ENCODE measurements at regions not wholly inside any gene's neighbourhood (a gene's known extent, or its start where the extent isn't known, plus 50 kb on each side); places are given as distances from the start of the nearest gene placed in this dataset.

DNA sequence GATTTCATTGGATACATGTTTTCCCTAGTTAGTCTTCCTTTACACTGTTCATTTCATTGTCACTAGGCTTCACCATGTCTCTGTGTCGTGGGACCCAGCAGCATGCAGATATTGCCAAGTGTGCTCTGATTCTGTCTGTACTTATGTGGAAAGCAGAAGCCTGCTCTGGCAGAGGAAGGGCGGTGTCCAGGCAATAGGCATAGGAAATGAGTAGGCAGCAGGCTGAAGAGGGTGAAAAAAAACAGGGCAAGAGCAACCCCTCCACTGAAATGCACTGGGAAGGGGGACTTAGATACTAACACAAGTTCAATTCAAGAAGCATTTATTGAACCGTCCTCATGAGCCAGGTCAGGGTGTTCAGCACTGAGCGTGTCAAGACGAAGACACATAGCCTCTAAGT, 85.2 kb upstream of the VAV3 start:
- DNase-seq: no peak

DNA sequence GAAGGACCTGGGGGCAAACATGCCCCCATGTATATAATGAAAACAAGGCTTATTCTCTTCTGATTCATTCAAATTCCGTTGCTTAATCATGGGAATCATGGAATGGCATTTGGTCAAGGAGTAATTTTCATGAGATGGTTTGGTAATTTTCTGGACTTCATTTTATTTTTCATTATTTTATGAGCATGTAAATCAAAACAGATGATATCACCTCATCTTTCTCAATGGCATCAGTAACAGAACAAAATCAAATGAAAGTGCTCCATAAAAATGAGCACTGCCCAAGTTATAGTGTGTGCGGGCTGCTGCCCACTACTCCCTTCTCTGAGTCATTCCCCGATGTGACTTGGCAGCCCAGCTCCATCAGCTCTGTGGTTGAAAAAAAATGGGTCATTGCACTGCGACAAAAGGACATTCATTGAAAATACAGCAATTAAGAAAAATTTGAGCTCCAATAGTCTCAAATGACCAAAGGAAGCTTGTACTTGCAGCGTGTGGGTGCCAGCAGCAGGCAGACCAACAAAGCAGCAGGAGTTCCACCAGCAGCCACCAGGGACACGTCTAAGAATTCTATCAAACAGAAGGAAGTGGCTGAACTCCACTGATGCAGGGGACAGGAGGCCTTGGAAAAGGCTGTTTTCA, 84.3 kb upstream of the VAV3 start:
- DNase-seq: no peak

DNA sequence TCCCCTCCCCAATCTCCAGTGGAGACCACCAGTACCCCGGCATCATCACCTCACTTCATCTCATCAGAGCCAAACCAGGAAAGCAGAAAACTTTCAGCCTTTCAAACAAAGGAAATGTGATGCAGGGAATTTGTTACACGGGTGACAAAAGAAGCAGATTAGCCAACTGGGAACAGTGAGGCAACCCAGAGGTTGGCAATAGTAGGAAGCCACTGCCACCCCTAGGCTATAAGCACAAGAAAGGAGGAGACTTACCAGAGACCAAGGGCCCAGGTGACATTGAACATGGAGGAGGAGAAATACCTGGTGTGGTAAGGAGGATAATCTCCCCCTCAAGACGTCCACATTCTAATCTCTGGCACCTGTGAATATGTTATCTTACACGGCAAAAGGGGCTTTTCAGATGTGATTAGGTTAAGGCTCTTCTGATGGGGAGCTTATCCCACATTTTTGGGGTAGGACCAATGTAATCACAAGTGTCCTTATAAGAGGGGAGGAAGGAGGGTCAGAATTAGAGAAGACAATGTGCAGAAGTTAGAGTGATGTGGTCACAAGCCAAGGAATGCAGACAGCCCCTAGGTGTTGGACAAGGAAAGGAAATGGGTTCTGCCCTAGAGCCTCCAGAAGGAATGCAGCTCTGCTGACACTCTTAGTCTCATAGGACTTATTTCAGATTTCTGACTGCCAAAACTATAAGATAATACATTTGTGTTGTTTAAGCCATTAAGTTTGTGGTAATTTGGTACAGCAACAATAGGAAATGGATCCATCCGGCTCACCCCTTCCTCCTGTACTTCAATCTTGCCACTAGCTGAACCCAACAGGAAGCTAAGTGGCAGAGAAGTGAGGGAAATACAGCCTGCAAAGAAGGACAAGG, 83.6 kb upstream of the VAV3 start:
- DNase-seq: no peak

DNA sequence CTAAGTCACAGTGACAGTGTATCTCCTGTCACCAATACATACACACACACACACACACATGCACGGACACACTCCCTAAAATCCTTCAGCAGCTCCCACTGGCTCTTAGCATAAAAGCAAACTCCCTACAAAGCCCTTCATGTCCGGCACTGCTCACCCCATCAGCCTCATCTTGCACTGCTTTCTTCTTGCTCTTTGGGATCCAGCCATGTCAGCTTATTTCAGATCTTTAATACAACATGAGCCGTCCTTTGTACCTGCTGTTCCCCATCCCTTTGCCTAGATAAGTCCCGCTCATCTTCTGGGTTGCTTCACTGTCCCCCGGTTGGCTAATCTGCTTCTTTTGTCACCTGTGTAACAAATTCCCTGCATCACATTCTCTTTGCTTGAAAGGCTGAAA, 82.1 kb upstream of the VAV3 start:
- no peak for DNase-seq

DNA sequence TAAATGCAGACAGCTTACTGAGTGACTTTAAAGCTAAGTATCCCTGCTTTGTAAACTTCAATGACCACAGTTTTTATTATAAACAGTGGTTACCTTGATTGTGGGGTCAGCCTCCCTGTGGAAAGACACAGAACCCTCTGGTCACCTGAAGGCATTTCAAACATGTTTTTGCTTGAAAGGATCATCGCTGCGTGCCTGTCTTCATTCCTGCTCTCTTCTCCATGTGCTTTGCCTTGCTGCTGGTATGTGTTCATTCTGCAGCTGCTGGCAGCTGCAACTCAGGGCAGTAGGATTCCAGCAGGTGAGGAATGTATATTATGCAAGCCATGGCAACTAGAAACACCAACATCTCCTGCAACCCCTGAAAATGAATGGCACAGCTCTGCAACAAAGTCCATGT, 81.0 kb upstream of the VAV3 start:
- DNase-seq: no peak

DNA sequence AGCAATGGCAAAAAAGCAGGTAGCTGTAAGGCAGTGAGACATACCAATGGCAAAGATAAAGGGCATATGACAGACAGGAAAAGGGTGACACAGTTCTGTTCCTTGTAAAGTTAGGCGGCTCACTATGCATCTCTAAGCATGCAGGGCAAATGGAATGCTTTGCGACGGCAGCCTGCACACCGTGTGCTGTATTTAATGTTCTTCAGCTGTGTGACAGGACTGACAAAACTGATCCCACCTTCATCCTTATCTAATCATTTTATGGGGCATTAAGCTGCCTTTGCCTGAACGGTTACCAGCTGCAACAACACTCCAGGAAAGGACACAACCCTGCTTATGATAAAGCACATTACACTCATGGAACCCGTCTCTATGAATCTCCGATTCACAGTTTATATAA, 80.5 kb upstream of the VAV3 start:
- no peak for DNase-seq

DNA sequence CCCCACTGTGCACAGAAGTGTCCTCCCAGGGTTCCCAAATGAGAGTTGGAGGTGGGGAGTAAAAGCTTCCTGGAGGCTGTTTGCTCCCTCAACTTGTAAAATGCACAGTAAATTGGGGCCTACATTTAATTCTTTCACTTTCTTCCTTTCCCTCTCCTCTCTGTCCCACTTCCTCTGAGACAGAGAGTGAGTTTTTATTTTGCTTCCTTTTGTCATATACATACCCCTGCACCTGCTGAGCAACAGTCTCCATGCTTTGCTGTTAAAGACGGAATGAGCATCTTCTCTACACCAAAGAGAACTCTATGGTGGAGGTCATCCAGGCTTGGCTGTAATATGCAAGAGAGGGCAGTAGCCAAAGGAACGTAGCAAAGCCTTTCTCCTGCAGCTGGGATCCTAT, 79.3 kb upstream of the VAV3 start:
- DNase-seq: no peak

DNA sequence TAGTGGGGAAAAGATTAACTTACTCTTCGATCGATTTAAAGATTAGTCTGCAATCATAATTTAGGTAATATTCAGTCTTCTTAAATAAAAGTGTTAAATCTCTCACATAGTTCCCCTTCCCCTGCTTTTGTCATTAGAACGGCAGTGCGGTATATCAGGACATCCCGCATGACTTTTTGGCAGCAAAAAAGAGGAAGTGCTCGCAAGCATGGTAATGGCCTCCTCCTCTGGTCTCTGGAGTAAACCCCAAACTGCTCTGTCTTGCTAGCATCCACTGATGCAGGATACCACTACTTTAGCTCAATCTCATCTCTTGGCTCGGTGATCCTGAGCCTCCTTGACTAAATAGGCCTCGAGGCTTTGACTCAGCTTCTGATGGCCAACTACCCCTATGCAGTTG, 78.7 kb upstream of the VAV3 start:
- DNase-seq: no peak

DNA sequence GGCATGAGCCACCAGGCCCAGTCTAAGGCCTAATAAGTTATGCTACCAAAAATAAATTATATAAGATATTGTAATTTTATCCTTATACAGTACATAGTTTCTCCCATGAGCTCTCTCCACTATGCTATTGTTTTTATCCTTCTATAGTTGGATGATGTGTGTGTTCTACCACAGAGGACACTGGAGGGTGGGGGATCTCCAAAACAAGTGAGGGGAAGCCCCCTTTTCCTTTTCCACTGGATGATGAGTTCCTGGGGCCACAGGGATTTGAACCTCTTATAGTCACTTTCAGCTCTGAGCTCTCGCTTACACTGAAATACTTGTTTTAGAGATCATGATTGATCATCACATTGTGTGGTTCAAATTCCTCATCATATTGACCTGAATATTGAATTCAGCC, 77.6 kb upstream of the VAV3 start:
- no peak for DNase-seq

DNA sequence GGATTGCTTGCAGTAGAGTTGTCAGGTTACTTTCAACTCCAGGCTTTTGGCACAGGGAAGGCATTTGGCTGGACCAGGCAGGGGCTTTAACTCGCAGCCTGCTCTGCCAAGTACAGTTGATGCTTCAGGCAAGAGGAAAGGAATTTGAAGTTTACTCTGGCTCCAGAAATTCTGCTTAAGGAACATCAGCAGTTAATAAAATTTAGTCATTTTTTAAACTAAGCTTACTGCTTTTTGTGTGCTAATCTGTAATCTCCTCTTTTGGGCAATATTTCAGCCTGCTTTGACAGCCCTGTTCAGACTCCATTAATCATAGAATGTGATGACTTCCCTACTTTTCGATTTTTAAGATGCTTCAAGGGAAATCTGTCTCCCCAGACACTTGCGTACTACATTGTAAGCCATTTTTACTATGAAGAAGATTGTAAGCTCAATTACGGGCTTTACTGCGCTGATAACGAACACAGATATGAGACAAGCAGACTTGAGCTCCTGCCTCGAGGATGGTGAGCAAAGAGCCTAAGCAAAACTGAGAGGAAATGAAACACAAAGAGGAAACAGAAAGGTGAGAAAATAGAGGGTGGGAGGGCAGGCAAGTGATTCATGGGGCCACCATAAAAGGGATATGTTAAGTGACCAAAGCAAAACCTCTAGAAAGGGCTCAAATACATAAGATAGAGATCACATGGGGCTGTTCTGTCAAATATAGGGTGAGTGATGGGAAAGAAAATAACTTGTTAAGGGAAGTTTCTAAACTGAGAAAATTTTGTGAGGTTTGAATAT, 76.6 kb upstream of the VAV3 start:
- no peak for DNase-seq

DNA sequence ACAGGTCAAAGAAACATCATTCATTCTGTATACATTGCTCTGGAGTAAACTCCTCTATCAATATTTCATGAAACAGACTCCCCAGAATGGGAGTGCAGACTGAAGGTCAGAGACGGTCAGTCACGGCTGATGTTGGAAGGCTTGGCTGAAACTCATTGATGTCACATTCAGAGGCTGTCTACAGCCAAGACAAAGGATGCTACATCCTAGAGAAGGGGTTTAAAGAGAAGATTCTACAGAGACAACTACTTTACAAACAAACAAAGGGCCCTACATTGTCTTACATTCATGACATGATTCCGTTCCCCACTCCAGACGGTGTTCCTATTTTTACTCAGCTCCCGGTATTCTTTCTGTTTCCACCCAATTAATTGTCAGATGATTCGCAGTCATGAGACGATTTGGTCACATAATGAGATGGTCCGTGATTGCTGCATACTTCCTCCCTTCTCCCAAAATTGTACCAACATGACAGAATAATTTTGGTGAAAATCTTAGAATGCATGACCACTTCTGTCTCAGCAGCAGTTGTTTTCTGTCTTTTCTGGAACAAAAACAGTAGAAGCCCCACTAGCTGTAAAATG, 73.8 kb upstream of the VAV3 start:
- DNase-seq: no peak

DNA sequence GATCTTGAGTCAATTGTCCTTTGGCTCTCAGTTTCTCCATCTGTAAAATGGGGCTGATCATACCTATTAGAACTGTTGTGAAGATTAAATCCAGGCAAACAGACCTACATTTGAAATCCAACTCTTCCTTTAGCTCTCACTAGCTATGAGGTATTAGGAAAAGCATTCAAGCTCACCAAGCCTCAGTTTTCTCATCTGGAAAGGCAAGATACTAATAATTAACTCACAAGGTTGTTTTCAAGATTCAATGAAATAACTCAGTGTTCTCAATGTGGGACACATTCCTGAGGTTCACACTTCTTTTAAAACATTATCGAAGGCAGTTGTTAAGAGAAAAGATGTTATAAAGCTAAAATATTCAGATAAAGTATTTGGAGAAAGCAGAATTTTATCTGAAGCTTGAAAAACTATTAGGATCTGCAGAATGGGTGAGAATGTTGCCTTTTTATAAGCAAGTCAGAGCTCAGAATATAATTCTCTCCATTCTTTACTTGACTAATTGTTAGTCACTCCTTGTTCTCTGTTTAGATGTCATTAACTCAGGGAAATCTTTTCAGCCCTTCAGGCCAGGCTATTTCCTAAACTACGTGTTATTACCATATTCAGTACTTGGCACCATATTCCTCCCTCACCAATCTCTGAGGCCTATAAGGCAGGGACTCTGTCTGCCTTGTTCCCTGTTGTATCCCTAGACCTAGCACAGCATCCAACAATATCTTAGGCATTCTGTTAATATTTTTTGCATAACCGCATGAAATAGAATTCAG, 72.0 kb upstream of the VAV3 start:
- no peak for DNase-seq

DNA sequence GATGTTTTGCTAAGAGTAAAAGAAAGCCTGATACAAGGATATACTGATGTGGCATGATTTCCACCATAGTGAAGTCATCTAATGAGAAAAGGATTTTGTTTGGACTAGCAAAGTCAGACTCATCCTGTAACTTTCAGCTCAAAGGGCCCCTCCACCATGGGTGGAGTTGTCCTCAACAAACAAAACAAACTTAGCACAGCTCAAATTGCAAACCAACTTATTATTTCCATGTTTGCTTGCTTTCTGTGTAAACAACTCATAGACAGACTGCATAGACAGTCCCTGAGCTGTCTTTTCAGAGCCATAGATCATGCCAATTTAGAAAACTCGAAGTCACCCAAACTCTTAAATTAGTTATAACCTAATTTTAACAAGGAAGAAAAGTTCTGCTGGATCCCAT, 69.4 kb upstream of the VAV3 start:
- no peak for DNase-seq

DNA sequence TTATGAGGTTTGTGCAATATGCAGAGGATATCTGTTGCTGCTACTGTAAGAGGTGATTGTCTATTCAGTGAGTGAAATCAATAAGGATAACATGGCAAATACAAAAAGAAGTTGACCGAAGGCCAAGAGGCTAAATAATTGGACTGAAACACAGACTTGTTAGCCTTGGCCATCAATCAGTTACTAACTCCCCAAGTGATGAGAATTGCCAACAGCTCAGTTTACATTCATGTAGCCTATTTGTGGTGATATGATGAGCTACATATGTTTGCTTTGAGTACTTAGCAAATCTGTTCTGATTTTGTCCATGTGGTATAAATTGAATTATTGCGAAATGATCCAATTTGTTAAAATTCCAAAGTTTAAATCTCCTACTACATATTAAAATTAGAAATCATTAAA, 68.6 kb upstream of the VAV3 start:
- DNase-seq: no peak

DNA sequence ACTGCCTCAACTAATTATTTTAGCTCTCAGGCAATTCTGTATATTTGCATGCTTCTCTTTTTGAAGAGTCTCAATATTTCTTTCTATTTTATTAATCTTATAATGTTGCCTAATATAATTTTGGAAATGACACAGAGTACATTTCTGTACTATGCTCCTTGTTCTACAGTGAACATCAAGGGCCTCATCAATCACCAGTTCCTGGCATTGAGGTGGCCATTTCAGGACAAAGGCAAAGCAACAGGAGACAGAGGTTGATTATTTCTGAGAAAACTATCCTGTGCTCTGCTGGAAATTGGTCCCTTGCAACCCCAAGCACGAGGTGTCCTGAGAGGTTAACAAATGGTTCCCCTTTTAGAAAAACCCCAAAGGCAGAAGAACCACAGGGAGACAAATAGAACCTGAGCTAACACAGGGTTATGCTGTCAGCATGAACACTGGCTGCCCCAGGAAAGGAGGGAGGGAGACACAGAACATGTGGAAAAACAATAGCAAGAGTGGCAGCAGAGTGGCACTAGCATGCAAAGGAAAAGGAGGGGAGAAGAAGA, 63.9 kb upstream of the VAV3 start:
- no peak for DNase-seq

DNA sequence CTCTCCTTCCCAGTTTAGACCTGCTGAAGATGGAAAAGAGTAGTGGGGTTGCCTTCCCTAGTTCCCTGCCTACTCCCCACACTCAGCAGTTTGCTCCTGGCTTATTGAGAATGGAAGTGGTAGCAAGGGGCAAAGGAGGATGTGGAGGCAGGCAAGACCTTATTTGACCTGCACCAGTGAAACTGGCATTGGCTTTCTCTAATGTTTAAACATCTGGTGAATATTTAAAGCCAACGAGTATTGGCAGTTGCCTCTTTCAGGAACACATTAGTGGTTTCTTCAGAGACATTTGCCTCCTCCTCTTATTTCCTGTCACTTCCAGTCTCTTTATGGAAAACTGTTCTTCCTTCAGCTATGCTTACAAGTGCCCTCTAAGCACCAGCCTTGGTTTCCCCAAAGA, 62.4 kb upstream of the VAV3 start:
- DNase-seq: no peak

DNA sequence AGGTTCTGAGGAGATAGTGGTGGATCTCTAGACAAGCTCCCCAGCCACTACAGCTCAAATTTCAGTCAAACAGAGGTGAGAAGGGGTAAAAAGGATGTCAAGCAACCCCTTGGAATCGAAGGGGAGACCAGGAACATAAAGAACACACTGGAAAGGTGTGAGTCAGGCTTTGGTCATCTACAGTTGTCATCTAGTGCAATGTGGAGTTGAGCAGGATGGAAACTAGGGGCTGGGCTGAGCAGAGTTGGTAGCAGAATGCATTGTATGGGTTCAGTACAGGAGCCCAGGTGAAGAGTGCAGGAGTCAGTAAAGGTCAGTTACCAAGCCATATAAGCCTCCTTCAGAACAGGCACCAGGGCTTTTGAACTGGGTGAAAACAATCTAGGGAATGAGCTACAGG, 52.7 kb upstream of the VAV3 start:
- DNase-seq: no peak

DNA sequence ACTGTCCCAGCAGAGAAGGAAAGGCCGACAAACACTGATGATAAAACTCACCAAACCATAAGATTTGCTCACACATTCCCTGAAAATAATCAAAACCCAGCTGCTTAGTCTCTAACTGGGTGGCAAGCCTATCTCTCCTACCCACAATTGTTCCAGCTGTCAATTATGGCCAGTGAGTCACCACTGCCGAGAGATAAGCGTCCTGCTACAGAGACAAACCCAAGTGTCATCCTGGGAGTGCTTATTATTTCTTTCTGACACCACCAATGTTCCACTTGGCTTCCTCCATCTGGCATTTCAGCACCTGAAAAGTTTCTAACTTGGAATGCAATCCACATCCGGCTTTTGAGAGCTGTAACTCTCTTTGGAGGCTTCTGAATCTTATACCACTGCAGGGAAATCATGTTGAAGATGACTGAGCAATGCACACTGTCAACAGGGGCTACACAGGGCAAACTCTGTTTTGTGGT, 51.5 kb upstream of the VAV3 start:
- no peak for DNase-seq

All from NCI-H2029 treated with DMSO at 0.1 percent for 48 hours (cell line).